Cardiac muscle cell (in vitro differentiated cells and primary cell): ENCODE measurements at regions not wholly inside any gene's neighbourhood (a gene's known extent, or its start where the extent isn't known, plus 50 kb on each side); places are given as distances from the start of the nearest gene placed in this dataset.

Experiments used
- DNase-seq, 2 donors: peaks; one replicate each; pipeline versions ENCODE4 v3.0.0 to v3.0.0-alpha.2; 2010 to 2017; ENCODE audit warnings: low read depth in 1 of 2, low spot score in 1 of 2
- H3K27ac ChIP-seq: fragments of 200-600 bp; sonication (generic); 2 replicates; pipeline ENCODE4 v1.5.1; 2016
- H3K27me3 ChIP-seq: fragments of 200-600 bp; sonication (generic); 2 replicates; pipeline ENCODE4 v1.6.0; 2016; ENCODE audit warnings: control low read depth
- H3K36me3 ChIP-seq: fragments of 200-600 bp; sonication (generic); 2 replicates; pipeline ENCODE4 v1.5.1; 2016; ENCODE audit warnings: control low read depth
- H3K4me1 ChIP-seq: fragments of 200-600 bp; sonication (generic); 2 replicates; pipeline ENCODE4 v1.8.1; 2017; ENCODE audit warnings: low read depth, mild to moderate bottlenecking, mixed run types
- H3K4me3 ChIP-seq: fragments of 200-600 bp; sonication (generic); 2 replicates; pipeline ENCODE4 v1.5.1; 2016; ENCODE audit warnings: mild to moderate bottlenecking
- H3K9me3 ChIP-seq: fragments of 200-600 bp; sonication (generic); 2 replicates; pipeline ENCODE4 v1.5.1; 2017; ENCODE audit warnings: low read depth, mild to moderate bottlenecking, control low read depth
- CTCF ChIP-seq: IDR thresholded peaks from 2 replicates; pipeline ENCODE4 v1.5.1; 2012; ENCODE audit warnings: low read depth, mild to moderate bottlenecking, low read length

DNA sequence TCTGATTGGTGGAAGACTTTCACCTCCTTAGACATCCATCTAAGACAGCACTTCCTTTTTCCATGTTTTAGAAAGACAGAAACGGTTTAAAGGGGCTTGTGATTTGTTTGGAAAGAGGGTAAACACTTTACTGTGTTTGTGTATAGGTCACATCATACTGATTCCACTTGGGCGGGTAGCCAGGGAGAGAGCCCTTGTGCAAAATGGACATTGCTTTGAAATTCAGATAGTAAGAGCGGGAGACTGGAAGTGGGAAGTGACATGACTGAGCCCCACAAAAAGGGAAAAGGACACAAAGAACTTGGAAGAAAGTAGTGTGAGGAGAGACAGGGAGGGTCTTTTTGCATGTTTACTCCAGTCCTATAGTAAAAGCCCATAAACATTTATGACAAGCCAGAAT, 195.6 kb upstream of the CNTN4 start:
- no peak for DNase-seq
- H3K27me3 ChIP-seq = no peaks in the 10 kb centered on the region
- no peak overlapping the region for H3K4me3 ChIP-seq
- no peaks in the 10 kb centered on the region for H3K9me3 ChIP-seq
- TF ChIP-seq CTCF = no peak
- H3K27ac ChIP-seq = no peak overlapping the region
- H3K36me3 ChIP-seq = no peaks in the 10 kb centered on the region
- no peaks in the 10 kb centered on the region for H3K4me1 ChIP-seq

DNA sequence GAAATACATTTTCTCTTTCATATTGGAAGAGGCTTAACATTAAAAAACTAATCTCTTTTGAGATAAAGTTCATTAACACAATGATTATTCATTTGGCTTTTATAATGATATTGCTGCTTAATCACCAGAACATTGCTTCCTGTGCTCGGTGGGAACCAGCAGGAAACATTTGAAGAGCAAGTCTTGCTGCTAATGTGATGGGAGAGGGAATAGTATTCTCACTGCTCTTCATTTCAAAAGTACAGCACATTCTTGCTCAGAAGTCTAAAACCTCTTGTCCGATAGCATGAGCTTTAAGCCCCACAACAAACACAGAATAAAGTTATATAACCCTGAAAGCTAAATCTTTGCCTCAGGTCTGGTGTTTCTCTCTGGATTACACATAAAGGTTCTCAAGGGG, 190.8 kb upstream of the CNTN4 start:
- TF ChIP-seq CTCF = no peak
- Histone ChIP-seq H3K27me3 (no peaks in the 10 kb centered on the region), H3K4me3 (no peak overlapping the region), H3K9me3 (no peaks in the 10 kb centered on the region), H3K27ac (no peak overlapping the region), H3K4me1 (no peaks in the 10 kb centered on the region), H3K36me3 (no peaks in the 10 kb centered on the region)
- DNase-seq = no peak

GRCh38 chr3:1908651-1909445, 189.8 kb upstream of the CNTN4 start:
- no peak for DNase-seq
- H3K4me1 ChIP-seq = no peaks in the 10 kb centered on the region
- H3K27me3 ChIP-seq = no peaks in the 10 kb centered on the region
- no peaks in the 10 kb centered on the region for H3K36me3 ChIP-seq
- H3K27ac ChIP-seq = no peak overlapping the region
- no peak for TF ChIP-seq CTCF
- no peak overlapping the region for H3K4me3 ChIP-seq
- H3K9me3 ChIP-seq = no peaks in the 10 kb centered on the region

GRCh38 chr3:1910322-1910721, 188.3 kb upstream of the CNTN4 start:
- no peak overlapping the region for H3K27ac ChIP-seq
- H3K27me3 ChIP-seq = no peaks in the 10 kb centered on the region
- no peaks in the 10 kb centered on the region for H3K9me3 ChIP-seq
- H3K4me1 ChIP-seq = no peaks in the 10 kb centered on the region
- DNase-seq = no peak
- TF ChIP-seq CTCF = no peak
- no peak overlapping the region for H3K4me3 ChIP-seq
- H3K36me3 ChIP-seq = no peaks in the 10 kb centered on the region

DNA sequence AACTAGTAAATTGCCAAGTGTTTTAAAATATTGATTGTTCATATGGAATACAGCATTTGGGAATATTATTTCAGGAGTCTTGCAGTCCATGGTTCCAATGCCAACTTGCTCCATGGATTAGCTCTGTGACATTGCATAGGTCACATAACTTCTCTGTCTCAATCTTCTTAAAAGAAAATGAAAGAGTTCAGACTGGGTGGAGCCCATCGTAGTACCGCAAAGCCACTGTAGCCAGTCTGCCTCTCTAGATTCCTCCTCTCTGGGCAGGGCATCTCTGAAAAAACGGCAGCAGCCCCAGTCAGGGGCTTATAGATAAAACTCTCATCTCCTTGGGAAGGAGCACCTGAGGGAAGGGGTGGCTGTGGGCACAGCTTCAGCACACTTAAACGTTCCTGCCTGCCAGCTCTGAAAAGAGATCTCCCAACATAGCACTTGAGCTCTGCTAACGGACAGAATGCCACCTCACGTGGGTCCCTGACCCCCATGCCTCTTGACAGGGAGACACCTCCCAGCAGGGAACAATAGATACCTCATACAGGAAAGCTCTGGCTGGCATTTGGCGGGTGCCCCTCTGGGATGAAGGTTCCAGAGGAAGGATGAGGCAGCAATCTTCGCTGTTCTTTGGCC, 168.8 kb upstream of the CNTN4 start:
- Histone ChIP-seq H3K27me3 (no peaks in the 10 kb centered on the region), H3K9me3 (no peaks in the 10 kb centered on the region), H3K36me3 (no peaks in the 10 kb centered on the region), H3K27ac (no peak overlapping the region), H3K4me3 (no peak overlapping the region), H3K4me1 (no peaks in the 10 kb centered on the region)
- no peak for TF ChIP-seq CTCF
- no peak for DNase-seq
